Caco-2 (cell line): ENCODE measurements at regions not wholly inside any gene's neighbourhood (a gene's known extent, or its start where the extent isn't known, plus 50 kb on each side); places are given as distances from the start of the nearest gene placed in this dataset.

ENCODE experiments used
- BruUV-seq: library from RNA; stranded (reverse); fragments of 400-500 nt; replicated peaks from 2 replicates; lab custom pipeline; 2021; lab: Mats Ljungman, UMichigan
- CTCF ChIA-PET: fragments of 300-600 bp; sonication (Branson Sonifier 250); formaldehyde crosslinking; loops from one replicate; lab custom pipeline; 2022; ENCODE audit warnings: antibody characterized with exemption; lab: Charles Lee
- POLR2A ChIA-PET: fragments of 300-600 bp; sonication (Branson Sonifier 250); formaldehyde crosslinking; loops from one replicate; lab custom pipeline; 2022; ENCODE audit warnings: antibody characterized with exemption; lab: Charles Lee
- DNase-seq, 2 experiments: peaks; one replicate each; pipeline versions ENCODE4 v3.0.0 to v3.0.0-alpha.2; 2020 to 2022
- H3K27me3 ChIP-seq: replicated peaks from 2 replicates; pipeline ENCODE4 v1.6.0; 2011; ENCODE audit warnings: low read length; ENCODE audit not compliant: control insufficient read depth, insufficient read depth
- H3K36me3 ChIP-seq: 2 replicates; pipeline ENCODE4 v1.5.1; 2011; ENCODE audit warnings: low read length; ENCODE audit not compliant: control insufficient read depth, insufficient read depth
- H3K4me1 ChIP-seq: fragments of 250-450 bp; sonication (Bioruptor Pico); 2 replicates; pipeline ENCODE4 v1.5.1; 2020; ENCODE audit warnings: mild to moderate bottlenecking
- H3K4me3 ChIP-seq: 2 replicates; pipeline ENCODE4 v1.5.1; 2011; ENCODE audit warnings: low read depth, mild to moderate bottlenecking, control low read depth, low read length
- H3K9me3 ChIP-seq: fragments of 250-450 bp; sonication (Bioruptor Pico); 2 replicates; pipeline ENCODE4 v1.5.1; 2020; ENCODE audit warnings: mild to moderate bottlenecking, moderate library complexity
- H3K27ac Mint-ChIP-seq: one replicate; pipeline ENCODE4 v1.8.0; 2022; ENCODE audit warnings: mixed read lengths; ENCODE audit not compliant: unreplicated experiment
- H3K27me3 Mint-ChIP-seq: one replicate; pipeline ENCODE4 v1.8.0; 2022; ENCODE audit warnings: mixed read lengths; ENCODE audit not compliant: insufficient read depth, unreplicated experiment
- H3K36me3 Mint-ChIP-seq: one replicate; pipeline ENCODE4 v1.8.0; 2022; ENCODE audit warnings: mild to moderate bottlenecking, mixed read lengths; ENCODE audit not compliant: insufficient read depth, unreplicated experiment
- H3K4me1 Mint-ChIP-seq: one replicate; pipeline ENCODE4 v1.8.0; 2022; ENCODE audit warnings: low read depth, mixed read lengths; ENCODE audit not compliant: unreplicated experiment
- H3K4me3 Mint-ChIP-seq: one replicate; pipeline ENCODE4 v1.8.0; 2022; ENCODE audit warnings: mild to moderate bottlenecking, moderate library complexity, mixed read lengths; ENCODE audit not compliant: unreplicated experiment
- H3K9me3 Mint-ChIP-seq: one replicate; pipeline ENCODE4 v1.8.0; 2022; ENCODE audit warnings: mixed read lengths; ENCODE audit not compliant: unreplicated experiment
- intact Hi-C: fragments of 100-400 bp; cut with micrococcal nuclease; formaldehyde crosslinking; loops from one replicate; pipeline ENCODE4 v1.10.0; 2022; ENCODE audit not compliant: unreplicated experiment
- TF ChIP-seq, protein P1 (sequence below), 2 experiments: fragments of 200-600 bp in 1 of 2; IDR thresholded peaks; 1 replicate in 1 of 2; 2 replicates in 1 of 2; pipeline versions ENCODE4 v1.5.1 to v1.8.0; 2011 to 2022; ENCODE audit warnings: antibody characterized with exemption in 1 of 2, control low read depth in 1 of 2, inconsistent platforms in 1 of 2, low read depth in 1 of 2, low read length in 1 of 2, mild to moderate bottlenecking in 1 of 2, moderate library complexity in 1 of 2; ENCODE audit not compliant: insufficient read depth in 1 of 2, severe bottlenecking in 1 of 2, unreplicated experiment in 1 of 2

DNA sequence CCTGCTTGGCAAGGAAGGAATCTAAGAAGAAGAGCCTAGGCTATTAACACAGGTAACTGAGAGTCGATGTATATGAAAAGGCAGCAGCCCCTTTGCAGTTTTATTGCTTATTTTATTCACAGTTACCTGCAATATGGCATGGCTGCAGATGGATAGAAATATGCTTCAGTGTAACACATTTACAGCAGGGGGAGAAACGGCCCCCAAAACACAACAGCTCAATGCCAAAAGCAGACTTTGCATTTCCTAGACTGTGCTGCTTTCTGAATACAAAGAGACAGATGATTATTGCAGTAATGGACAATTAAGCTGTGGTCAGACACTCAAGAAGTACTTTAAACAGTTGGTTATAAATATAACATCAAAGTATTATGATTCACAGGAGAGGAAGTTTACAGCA, 108.0 kb upstream of the CDH13 start:
- ChIA-PET POLR2A (no interaction called here), CTCF (interaction anchor here (1.1 kb wide), 1 partner anchor 12 kb away, joined by 3 read pairs; no protein-coding TSS in a partner anchor)
- no peak overlapping the region for H3K4me3 Mint-ChIP-seq
- no peaks in the 10 kb centered on the region for H3K27me3 ChIP-seq
- H3K9me3 ChIP-seq, result no peaks in the 10 kb centered on the region
- 0 out of 2 replicates have a peak, but pooled peaks cover 3% of the 10 kb centered on the region for H3K4me1 ChIP-seq
- peaks cover 21% of the 10 kb centered on the region for H3K4me1 Mint-ChIP-seq
- H3K27ac Mint-ChIP-seq, result no peak overlapping the region
- H3K27me3 Mint-ChIP-seq, result no peaks in the 10 kb centered on the region
- no peak overlapping the region for H3K4me3 ChIP-seq
- H3K36me3 Mint-ChIP-seq, result no peaks in the 10 kb centered on the region
- BruUV-seq, result no TSS peak
- TF ChIP-seq, protein P1, sequence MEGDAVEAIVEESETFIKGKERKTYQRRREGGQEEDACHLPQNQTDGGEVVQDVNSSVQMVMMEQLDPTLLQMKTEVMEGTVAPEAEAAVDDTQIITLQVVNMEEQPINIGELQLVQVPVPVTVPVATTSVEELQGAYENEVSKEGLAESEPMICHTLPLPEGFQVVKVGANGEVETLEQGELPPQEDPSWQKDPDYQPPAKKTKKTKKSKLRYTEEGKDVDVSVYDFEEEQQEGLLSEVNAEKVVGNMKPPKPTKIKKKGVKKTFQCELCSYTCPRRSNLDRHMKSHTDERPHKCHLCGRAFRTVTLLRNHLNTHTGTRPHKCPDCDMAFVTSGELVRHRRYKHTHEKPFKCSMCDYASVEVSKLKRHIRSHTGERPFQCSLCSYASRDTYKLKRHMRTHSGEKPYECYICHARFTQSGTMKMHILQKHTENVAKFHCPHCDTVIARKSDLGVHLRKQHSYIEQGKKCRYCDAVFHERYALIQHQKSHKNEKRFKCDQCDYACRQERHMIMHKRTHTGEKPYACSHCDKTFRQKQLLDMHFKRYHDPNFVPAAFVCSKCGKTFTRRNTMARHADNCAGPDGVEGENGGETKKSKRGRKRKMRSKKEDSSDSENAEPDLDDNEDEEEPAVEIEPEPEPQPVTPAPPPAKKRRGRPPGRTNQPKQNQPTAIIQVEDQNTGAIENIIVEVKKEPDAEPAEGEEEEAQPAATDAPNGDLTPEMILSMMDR (IDR thresholded peaks at IDR 0.05; ENCODE audit: insufficient read depth in 1 of 2, low read depth in 1 of 2, low read length in 1 of 2, severe bottlenecking in 1 of 2, unreplicated experiment in 1 of 2), result no peak
- DNase-seq, result no peak
- no peaks in the 10 kb centered on the region for H3K9me3 Mint-ChIP-seq
- intact Hi-C loops, result no loop called here
- H3K36me3 ChIP-seq, result no peaks in the 10 kb centered on the region

DNA sequence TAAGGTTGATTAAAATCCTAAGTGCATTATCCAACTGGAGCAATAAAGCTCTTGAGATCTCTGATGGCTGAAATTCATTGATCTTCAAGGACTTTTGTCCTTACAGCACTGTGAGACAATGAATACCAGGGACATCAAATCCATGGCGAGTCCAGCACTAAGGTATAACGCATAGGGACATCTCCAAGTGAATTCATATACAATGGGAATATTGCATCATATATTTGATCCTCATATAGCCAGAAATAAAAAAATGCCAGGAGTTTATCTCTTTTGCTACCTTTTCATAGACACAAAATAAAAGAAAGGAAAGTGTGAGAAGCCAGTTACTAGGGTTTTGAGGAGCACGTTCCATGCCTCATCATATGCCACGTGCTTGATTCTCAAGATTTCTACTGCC, 112.5 kb upstream of the CDH13 start:
- TF ChIP-seq, protein P1 (IDR thresholded peaks at IDR 0.05; ENCODE audit: insufficient read depth in 1 of 2, low read depth in 1 of 2, low read length in 1 of 2, severe bottlenecking in 1 of 2, unreplicated experiment in 1 of 2), result no peak

DNA sequence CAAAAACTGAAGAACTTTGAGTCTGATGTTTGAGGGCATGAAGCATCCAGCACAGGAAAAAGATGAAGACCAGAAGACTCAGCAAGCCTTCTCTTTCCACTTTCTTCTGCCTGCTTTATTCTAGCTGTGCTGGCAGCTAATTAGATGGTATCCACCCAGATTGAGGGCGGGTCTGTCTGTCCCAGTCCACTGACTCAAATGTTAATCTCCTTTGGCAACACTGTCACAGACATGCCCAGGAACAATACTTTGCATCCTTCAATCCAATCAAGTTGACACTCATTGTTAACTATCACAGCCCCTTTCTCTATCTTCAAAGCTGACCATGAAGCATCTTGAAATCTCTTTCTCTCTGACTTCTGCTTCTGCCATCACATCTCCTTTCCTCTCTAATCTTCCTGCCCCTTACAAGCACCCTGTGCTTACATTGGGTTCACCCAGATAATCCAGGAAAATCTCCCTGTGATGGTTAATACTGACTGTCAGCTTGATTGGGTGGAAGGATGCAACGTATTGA, 115.9 kb upstream of the CDH13 start:
- ChIA-PET CTCF (no interaction called here), POLR2A (no interaction called here)
- Mint-ChIP-seq H3K4me1 (peaks cover 11% of the 10 kb centered on the region), H3K4me3 (no peak overlapping the region), H3K27me3 (peaks cover 3% of the 10 kb centered on the region), H3K9me3 (no peaks in the 10 kb centered on the region), H3K27ac (no peak overlapping the region), H3K36me3 (no peaks in the 10 kb centered on the region)
- intact Hi-C loops, result no loop called here
- no TSS peak for BruUV-seq
- no peak overlapping the region for H3K4me3 ChIP-seq
- DNase-seq, result no peak
- 0 out of 2 replicates have a peak, but pooled peaks cover 3% of the 10 kb centered on the region for H3K4me1 ChIP-seq
- TF ChIP-seq, protein P1 (IDR thresholded peaks at IDR 0.05; ENCODE audit: insufficient read depth in 1 of 2, low read depth in 1 of 2, low read length in 1 of 2, severe bottlenecking in 1 of 2, unreplicated experiment in 1 of 2), result no peak
- no peaks in the 10 kb centered on the region for H3K36me3 ChIP-seq
- H3K27me3 ChIP-seq, result no peaks in the 10 kb centered on the region
- H3K9me3 ChIP-seq, result no peaks in the 10 kb centered on the region

More for the DNA sequence above, 112.5 kb upstream of the CDH13 start:
- H3K9me3 ChIP-seq, result no peaks in the 10 kb centered on the region
- Mint-ChIP-seq H3K4me1 (peaks cover 17% of the 10 kb centered on the region), H3K27ac (no peak overlapping the region), H3K9me3 (no peaks in the 10 kb centered on the region), H3K4me3 (no peak overlapping the region), H3K36me3 (no peaks in the 10 kb centered on the region), H3K27me3 (peaks cover 1% of the 10 kb centered on the region)
- CTCF ChIA-PET, result no interaction called here
- no TSS peak for BruUV-seq
- intact Hi-C loops, result no loop called here
- no peaks in the 10 kb centered on the region for H3K36me3 ChIP-seq
- DNase-seq, result no peak
- H3K4me3 ChIP-seq, result no peak overlapping the region
- H3K27me3 ChIP-seq, result no peaks in the 10 kb centered on the region
- POLR2A ChIA-PET, result no interaction called here
- 0 out of 2 replicates have a peak, but pooled peaks cover 3% of the 10 kb centered on the region for H3K4me1 ChIP-seq
